ENCODE measurements at regions not wholly inside any gene's neighbourhood (a gene's known extent, or its start where the extent isn't known, plus 50 kb on each side); places are given as distances from the start of the nearest gene placed in this dataset.

GRCh38 chr2:225136552-225136951 is 94.3 kb upstream of the DOCK10 start:
- CTCF ChIA-PET = no interaction called here
- H3K27ac ChIP-seq = no peak overlapping the region
- no peak overlapping the region for H3K4me2 ChIP-seq
- POLR2A ChIA-PET = no interaction called here
- FAIRE-seq (no peak), DNase-seq (ENCODE audit: low read depth in 1 of 2, low spot score in 1 of 2) (no peak), ATAC-seq (no peak)
- H3K4me1 ChIP-seq = peaks cover 8% of the 10 kb centered on the region; the same call in 1 of the 3 replicates
- 86% methylated on average over 1 of the region's 1 CpG for WGBS (ENCODE audit: missing lambda C conversion rate)
- H3K4me3 ChIP-seq = no peak overlapping the region
- TF ChIP-seq MAX (IDR thresholded peaks at IDR 0.05) (no peak), CHD4 (IDR thresholded peaks at IDR 0.05; ENCODE audit: borderline replicate concordance) (no peak), EP300 (IDR thresholded peaks at IDR 0.05) (no peak), EHF (CRISPR knock-in tag; IDR thresholded peaks at IDR 0.05) (no peak), TFCP2L1 (CRISPR knock-in tag; IDR thresholded peaks at IDR 0.05) (no peak), CHD2 (IDR thresholded peaks at IDR 0.05; ENCODE audit: low read length, partially characterized antibody) (no peak), HOXB13 (CRISPR knock-in tag; IDR thresholded peaks at IDR 0.05; ENCODE audit: low read depth) (no peak), NPAS2 (CRISPR knock-in tag; IDR thresholded peaks at IDR 0.05; ENCODE audit: borderline replicate concordance) (no peak), HDAC2 (IDR thresholded peaks at IDR 0.05) (no peak), MAFK (IDR thresholded peaks at IDR 0.05; ENCODE audit: partially characterized antibody) (no peak)
- TF ChIP-seq, protein P1, sequence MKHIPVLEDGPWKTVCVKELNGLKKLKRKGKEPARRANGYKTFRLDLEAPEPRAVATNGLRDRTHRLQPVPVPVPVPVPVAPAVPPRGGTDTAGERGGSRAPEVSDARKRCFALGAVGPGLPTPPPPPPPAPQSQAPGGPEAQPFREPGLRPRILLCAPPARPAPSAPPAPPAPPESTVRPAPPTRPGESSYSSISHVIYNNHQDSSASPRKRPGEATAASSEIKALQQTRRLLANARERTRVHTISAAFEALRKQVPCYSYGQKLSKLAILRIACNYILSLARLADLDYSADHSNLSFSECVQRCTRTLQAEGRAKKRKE (CRISPR knock-in tag; IDR thresholded peaks at IDR 0.05; ENCODE audit: low read depth) = no peak
- H3K9me3 ChIP-seq = no peaks in the 10 kb centered on the region

DNA sequence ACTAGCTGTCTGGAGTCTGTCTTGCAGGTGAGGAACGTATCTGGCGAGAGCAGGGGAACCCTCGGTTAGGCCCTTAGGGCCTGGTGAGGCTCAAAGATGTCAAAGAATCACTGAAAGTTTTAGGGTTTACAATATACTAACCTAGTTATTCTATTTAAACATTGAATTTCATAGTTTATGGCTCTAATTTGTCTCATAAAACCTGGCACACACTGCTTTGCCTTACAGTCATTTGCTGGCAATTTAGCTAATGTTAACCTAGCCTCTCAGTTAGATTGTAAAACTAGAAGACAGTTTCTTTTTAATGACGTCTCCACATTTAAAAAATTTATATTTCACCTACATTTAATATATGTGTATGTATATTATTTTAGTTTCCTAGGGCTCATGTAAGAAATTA is 89.6 kb upstream of the DOCK10 start:
- Histone ChIP-seq H3K4me2 (no peak overlapping the region), H3K27ac (no peak overlapping the region), H3K9me3 (no peaks in the 10 kb centered on the region), H3K4me3 (no peak overlapping the region), H3K4me1 (peaks cover 8% of the 10 kb centered on the region; the same call in 1 of the 3 replicates)
- ATAC-seq = no peak
- ChIA-PET POLR2A (no interaction called here), CTCF (interaction anchor here (1.0 kb wide), 1 partner anchor 55 kb away, joined by 3 read pairs; no protein-coding TSS in a partner anchor)
- no peak for TF ChIP-seq NFE2L2 (conservative IDR thresholded peaks at IDR 0.05; ENCODE audit: low read length)
- no peak for TF ChIP-seq GATA3 (IDR thresholded peaks at IDR 0.05; ENCODE audit: borderline replicate concordance)
- no peak for TF ChIP-seq EHF (CRISPR knock-in tag; IDR thresholded peaks at IDR 0.05)
- no peak for DNase-seq (ENCODE audit: low read depth in 1 of 2, low spot score in 1 of 2)
- FAIRE-seq = no peak
- WGBS (ENCODE audit: missing lambda C conversion rate) = 85% methylated on average over 4 of the region's 4 CpGs

GRCh38 chr2:225130093-225130492 is 87.8 kb upstream of the DOCK10 start:
- TF ChIP-seq MAFK (IDR thresholded peaks at IDR 0.05; ENCODE audit: partially characterized antibody) (peak; percentile 73), EHF (CRISPR knock-in tag; IDR thresholded peaks at IDR 0.05) (no peak)
- ChIA-PET CTCF (interaction anchor here (1.2 kb wide), 1 partner anchor 9 kb away, joined by 3 read pairs; no protein-coding TSS in a partner anchor), POLR2A (no interaction called here)
- no peak for FAIRE-seq
- H3K4me1 ChIP-seq = peaks cover 8% of the 10 kb centered on the region; the same call in 1 of the 3 replicates
- ATAC-seq = no peak
- no peak overlapping the region for H3K4me3 ChIP-seq
- H3K27ac ChIP-seq = no peak overlapping the region
- no peaks in the 10 kb centered on the region for H3K9me3 ChIP-seq
- DNase-seq (ENCODE audit: low read depth in 1 of 2, low spot score in 1 of 2) = no peak
- no peak overlapping the region for H3K4me2 ChIP-seq

- DNase-seq (ENCODE audit: low read depth in 1 of 2, low spot score in 1 of 2) (no peak), FAIRE-seq (no peak), ATAC-seq (no peak)
- CTCF ChIA-PET = interaction anchor here (1.3 kb wide), 1 partner anchor 536 kb away, joined by 7 read pairs; no protein-coding TSS in a partner anchor
- WGBS (ENCODE audit: missing lambda C conversion rate) = 84% methylated on average over 7 of the region's 7 CpGs
- Histone ChIP-seq H3K4me2 (no peak overlapping the region), H3K4me3 (no peak overlapping the region), H3K27ac (no peak overlapping the region), H3K9me3 (no peaks in the 10 kb centered on the region; the same call in 2 of the 3 replicates), H3K4me1 (peaks cover 14% of the 10 kb centered on the region)
- POLR2A ChIA-PET = no interaction called here
- TF ChIP-seq MYC (IDR thresholded peaks at IDR 0.05; ENCODE audit: borderline replicate concordance, low read length) = no peak
- TF ChIP-seq RCOR1 (IDR thresholded peaks at IDR 0.05; ENCODE audit: low read depth, low read length) = no peak
- no peak for TF ChIP-seq BHLHE40 (IDR thresholded peaks at IDR 0.05; ENCODE audit: low read depth, low read length)
- no peak for TF ChIP-seq MAFK (IDR thresholded peaks at IDR 0.05; ENCODE audit: partially characterized antibody)
- TF ChIP-seq ZNF302 (CRISPR knock-in tag; IDR thresholded peaks at IDR 0.05) = no peak
Measured at GRCh38 chr2:225124311-225125017, 82.2 kb upstream of the DOCK10 start.
